ENCODE measurements at regions not wholly inside any gene's neighbourhood (a gene's known extent, or its start where the extent isn't known, plus 50 kb on each side); places are given as distances from the start of the nearest gene placed in this dataset.

DNA sequence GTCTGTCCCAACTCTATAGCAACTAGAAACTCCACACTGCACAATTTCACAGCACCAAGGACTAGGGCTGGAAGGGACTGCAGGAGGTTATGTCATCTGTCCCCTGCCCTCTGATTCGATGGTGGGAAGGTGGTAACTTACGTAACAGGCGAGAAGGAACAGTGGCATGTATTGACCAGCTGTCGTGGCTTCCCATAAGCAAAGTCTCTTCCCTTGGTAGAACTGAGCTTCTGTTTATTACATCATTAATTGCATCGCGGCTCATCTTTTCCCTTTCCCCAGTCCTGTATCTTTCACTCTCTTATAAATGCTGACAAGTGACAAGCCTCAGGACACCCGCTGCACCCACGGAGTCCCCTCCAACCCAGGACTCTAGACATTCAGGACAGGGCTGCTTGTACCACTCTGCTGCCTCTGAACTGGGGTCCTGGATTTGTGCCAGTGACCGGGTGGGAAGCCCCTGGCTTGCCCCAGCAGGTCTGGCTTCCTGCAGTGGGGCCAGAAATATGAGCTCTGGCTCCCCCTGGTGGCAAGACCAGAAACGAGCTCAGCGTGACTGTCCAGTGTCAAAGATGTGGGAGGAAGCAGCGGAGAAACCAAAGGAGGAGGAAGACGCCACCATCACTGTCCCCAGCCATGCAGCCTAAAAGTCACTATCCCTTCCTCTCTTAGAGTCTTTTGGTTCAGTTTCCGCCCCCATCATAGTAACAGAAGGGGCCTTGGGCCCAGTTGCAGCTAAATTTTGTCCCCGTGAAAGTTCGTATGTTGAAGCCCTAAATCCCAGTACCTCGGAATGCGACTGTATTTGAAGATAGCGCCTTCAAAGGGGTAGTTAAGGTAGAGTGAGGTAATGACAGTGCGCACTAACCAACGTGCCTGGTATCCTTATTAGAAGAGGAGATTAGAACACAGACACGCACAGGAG lies 84.5 kb downstream of the ISX start (continued):
- TF ChIP-seq XRCC5 (IDR thresholded peaks at IDR 0.05; ENCODE audit: low read depth, low read length) (0 out of 2 replicates have a peak, but pooled peaks have one; percentile 39), FOXP1 (CRISPR knock-in tag; IDR thresholded peaks at IDR 0.05) (no peak), U2AF2 (optimal IDR thresholded peaks at IDR 0.05; ENCODE audit: low read depth, low read length) (no peak), MAFK (IDR thresholded peaks at IDR 0.05; ENCODE audit: low read length) (no peak), TOE1 (IDR thresholded peaks at IDR 0.05; ENCODE audit: borderline replicate concordance) (no peak), TOE1 (CRISPR knock-in tag; IDR thresholded peaks at IDR 0.05; ENCODE audit: borderline replicate concordance, low read depth) (no peak), TFAM (CRISPR knock-in tag; conservative IDR thresholded peaks at IDR 0.05) (no peak), ZNF134 (CRISPR knock-in tag; conservative IDR thresholded peaks at IDR 0.05) (no peak), CBX1 (IDR thresholded peaks at IDR 0.05; ENCODE audit: low read depth) (no peak), PHB (CRISPR knock-in tag; IDR thresholded peaks at IDR 0.05) (no peak)
- TF ChIP-seq, protein P1, sequence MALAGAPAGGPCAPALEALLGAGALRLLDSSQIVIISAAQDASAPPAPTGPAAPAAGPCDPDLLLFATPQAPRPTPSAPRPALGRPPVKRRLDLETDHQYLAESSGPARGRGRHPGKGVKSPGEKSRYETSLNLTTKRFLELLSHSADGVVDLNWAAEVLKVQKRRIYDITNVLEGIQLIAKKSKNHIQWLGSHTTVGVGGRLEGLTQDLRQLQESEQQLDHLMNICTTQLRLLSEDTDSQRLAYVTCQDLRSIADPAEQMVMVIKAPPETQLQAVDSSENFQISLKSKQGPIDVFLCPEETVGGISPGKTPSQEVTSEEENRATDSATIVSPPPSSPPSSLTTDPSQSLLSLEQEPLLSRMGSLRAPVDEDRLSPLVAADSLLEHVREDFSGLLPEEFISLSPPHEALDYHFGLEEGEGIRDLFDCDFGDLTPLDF (CRISPR knock-in tag; IDR thresholded peaks at IDR 0.05) = no peak
- TF ChIP-seq, protein P2, sequence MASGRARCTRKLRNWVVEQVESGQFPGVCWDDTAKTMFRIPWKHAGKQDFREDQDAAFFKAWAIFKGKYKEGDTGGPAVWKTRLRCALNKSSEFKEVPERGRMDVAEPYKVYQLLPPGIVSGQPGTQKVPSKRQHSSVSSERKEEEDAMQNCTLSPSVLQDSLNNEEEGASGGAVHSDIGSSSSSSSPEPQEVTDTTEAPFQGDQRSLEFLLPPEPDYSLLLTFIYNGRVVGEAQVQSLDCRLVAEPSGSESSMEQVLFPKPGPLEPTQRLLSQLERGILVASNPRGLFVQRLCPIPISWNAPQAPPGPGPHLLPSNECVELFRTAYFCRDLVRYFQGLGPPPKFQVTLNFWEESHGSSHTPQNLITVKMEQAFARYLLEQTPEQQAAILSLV (tag; IDR thresholded peaks at IDR 0.05) = no peak
- TF ChIP-seq, protein P3, sequence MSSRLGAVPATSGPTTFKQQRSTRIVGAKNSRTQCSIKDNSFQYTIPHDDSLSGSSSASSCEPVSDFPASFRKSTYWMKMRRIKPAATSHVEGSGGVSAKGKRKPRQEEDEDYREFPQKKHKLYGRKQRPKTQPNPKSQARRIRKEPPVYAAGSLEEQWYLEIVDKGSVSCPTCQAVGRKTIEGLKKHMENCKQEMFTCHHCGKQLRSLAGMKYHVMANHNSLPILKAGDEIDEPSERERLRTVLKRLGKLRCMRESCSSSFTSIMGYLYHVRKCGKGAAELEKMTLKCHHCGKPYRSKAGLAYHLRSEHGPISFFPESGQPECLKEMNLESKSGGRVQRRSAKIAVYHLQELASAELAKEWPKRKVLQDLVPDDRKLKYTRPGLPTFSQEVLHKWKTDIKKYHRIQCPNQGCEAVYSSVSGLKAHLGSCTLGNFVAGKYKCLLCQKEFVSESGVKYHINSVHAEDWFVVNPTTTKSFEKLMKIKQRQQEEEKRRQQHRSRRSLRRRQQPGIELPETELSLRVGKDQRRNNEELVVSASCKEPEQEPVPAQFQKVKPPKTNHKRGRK (tag; IDR thresholded peaks at IDR 0.05) = no peak
- TF ChIP-seq, protein P4, sequence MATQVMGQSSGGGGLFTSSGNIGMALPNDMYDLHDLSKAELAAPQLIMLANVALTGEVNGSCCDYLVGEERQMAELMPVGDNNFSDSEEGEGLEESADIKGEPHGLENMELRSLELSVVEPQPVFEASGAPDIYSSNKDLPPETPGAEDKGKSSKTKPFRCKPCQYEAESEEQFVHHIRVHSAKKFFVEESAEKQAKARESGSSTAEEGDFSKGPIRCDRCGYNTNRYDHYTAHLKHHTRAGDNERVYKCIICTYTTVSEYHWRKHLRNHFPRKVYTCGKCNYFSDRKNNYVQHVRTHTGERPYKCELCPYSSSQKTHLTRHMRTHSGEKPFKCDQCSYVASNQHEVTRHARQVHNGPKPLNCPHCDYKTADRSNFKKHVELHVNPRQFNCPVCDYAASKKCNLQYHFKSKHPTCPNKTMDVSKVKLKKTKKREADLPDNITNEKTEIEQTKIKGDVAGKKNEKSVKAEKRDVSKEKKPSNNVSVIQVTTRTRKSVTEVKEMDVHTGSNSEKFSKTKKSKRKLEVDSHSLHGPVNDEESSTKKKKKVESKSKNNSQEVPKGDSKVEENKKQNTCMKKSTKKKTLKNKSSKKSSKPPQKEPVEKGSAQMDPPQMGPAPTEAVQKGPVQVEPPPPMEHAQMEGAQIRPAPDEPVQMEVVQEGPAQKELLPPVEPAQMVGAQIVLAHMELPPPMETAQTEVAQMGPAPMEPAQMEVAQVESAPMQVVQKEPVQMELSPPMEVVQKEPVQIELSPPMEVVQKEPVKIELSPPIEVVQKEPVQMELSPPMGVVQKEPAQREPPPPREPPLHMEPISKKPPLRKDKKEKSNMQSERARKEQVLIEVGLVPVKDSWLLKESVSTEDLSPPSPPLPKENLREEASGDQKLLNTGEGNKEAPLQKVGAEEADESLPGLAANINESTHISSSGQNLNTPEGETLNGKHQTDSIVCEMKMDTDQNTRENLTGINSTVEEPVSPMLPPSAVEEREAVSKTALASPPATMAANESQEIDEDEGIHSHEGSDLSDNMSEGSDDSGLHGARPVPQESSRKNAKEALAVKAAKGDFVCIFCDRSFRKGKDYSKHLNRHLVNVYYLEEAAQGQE (IDR thresholded peaks at IDR 0.05; ENCODE audit: borderline replicate concordance) = peak; percentile 52; the same call in 1 of the 2 replicates
- TF ChIP-seq, protein P4 (CRISPR knock-in tag; IDR thresholded peaks at IDR 0.05; ENCODE audit: low read depth) = no peak
